GM21381 (cell line): ENCODE measurements at regions not wholly inside any gene's neighbourhood (a gene's known extent, or its start where the extent isn't known, plus 50 kb on each side); places are given as distances from the start of the nearest gene placed in this dataset.

Experiments used
- ATAC-seq: cut with Tn5 transposase; IDR thresholded peaks from one replicate; pipeline ENCODE4 v1.9.1; 2021; ENCODE audit warnings: mild to moderate bottlenecking, moderate library complexity; ENCODE audit not compliant: unreplicated experiment

DNA sequence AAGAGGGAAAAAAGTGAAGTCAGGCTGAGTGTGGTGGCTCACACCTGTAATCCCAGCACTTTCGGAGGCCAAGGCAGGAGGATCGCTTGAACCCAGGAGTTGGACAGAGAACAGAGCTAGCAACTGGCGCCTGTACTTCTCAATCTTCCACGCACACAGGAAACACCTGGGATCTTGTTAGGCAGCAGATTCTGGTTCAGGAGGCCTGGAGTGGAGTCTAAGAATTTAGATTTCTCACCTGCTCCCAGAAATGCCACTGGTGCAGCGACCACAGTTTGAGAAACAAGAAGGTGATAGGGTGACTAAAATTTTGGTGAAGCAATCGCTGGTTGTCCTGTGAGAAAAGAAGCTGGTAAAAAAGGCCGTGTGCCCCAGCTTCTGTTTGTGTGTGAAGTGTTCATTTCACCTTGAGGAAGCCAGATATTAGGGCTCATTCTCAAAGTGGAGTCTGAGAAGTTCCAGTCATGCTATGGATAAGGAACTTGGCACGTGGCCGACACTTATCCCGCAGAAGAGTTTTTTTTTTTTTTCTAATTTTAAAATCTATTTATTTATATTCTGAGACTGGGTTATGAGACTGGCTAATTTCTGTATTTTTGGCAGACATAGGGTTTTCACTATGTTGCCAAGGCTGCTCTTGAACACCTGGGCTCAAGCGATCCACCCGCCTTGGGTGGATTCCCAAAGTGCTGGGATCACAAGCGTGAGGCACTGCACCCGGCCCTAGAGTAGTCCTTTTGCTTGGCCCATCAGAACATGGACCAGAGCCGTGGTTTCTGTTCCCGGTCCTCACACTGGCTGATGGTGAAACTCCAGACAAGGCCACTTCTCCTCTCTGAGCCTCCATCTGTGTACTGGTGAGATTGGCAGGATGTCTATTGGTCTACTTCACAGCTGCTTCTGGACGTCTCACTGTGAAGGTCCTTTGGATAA, 324.6 kb upstream of the PROK2 start:
- ATAC-seq: no peak

DNA sequence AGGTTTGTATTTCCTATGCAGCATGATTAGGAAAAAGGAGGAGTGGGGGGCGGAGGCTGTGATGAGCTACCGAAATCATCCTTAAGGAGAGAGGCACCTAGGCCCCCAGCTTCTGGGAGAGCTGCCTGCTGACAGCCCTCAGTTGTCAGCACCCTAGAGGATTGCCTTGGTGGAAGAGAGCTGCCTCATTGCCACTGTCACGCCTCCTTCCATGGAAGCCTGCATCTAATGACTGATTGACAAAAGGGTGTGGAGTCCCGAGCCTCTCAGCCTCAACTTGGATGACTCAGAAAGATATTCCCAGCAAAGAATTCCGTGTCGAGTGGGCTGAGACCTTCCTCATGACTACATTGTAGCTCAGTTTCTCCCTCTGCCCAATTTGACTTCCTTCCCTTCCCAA, 320.4 kb upstream of the PROK2 start:
- ATAC-seq: no peak

DNA sequence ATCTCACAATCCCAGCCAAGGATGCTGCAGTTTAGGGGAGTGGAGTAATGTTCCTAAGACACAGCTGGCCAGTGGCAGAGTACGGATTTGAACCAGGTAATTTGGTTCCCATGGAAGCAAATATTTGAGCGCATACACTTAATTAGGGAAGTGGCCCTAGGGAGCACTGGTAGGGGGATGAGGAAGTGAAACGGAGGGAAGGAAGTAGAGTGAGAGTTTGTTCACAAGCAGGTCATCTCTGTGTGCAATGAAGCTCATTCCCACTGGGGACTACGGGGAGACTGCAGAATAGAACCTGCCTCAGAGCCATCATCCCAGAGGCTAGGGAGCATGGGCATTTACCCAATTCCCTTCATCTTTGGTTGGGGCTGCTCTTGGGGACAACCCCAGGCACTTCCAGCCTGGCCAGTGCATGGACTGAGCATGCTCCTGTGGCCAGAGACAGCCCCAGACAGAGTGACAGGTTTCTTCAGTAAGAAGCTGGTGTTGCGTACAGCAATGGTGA, 317.2 kb upstream of the PROK2 start:
- peak; percentile 59 for ATAC-seq

DNA sequence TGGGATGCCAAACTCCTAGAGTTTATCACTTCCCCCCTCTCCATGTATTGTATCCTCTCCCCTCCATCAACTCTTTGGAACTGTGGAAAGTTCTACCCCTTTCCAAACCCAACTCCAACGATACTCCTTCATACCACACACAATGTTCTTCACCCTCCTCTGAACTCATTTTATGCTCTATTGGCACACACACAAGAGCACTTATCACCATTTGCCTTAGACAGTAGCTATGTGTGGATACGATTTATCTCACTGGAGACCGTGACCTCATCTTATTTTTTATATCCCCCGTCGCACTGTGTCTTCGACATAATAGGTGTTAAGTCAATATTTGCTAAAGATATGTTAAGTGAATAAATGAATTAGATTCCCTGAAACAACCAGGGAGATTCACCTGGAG, 316.5 kb upstream of the PROK2 start:
- no peak for ATAC-seq

DNA sequence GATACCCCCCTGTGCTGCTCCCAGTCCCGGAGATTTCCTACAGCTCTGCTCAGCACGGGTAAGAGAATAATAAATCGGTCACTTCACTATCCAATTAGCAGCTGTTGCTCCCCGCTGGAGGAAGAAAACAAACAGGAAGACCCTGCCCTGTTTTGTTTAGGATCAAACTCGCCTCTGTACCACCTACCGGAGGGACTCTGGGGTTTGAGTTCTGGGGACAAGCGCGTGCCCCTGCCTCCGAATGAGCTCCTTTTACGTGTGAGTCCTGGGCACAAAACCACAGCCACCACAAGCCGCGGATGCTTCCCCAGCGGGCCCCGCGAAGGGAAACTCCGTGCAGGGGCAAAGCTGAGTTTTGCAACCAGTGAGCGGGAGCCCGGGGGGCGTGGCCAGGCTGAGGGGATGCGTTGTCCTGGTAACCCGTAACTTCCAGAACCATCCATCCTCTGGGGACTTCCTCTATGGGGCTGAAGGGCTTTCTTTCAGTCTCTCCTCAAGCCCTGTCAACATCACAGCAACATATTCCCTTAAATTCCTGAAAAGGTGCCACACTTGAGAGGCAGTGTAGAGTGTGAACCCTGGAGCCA, 315.7 kb upstream of the PROK2 start:
- ATAC-seq: peak; percentile 62

DNA sequence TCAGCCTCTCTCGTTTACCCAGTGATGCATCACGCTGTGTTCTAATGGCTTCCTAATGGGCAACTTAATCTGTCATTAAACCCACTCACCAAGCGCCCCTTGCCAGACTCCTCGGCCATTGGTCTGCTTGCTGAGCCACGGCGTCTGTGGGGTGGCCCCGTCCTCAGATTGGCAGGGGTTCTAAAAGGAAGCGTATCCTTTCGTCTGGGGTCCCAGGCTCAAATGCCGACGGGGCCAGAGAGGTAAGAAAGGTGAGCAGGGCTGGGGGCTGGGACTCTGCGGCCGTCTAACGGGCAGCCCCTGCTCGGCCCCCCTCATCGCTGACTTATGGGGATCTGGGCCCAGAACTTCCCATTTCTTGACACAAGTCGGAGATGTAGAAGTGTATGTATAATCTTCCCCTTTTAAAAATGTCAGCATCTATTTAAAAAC, 315.1 kb upstream of the PROK2 start:
- ATAC-seq: no peak

GRCh38 chr3:72099326-72100079, 314.6 kb upstream of the PROK2 start:
- ATAC-seq: no peak

GRCh38 chr3:72097053-72097452, 312.1 kb upstream of the PROK2 start:
- no peak for ATAC-seq

GRCh38 chr3:72095521-72095920, 310.6 kb upstream of the PROK2 start:
- no peak for ATAC-seq

GRCh38 chr3:72093992-72094334, 309.0 kb upstream of the PROK2 start:
- ATAC-seq: no peak

GRCh38 chr3:72093270-72093991, 308.5 kb upstream of the PROK2 start:
- ATAC-seq: no peak

DNA sequence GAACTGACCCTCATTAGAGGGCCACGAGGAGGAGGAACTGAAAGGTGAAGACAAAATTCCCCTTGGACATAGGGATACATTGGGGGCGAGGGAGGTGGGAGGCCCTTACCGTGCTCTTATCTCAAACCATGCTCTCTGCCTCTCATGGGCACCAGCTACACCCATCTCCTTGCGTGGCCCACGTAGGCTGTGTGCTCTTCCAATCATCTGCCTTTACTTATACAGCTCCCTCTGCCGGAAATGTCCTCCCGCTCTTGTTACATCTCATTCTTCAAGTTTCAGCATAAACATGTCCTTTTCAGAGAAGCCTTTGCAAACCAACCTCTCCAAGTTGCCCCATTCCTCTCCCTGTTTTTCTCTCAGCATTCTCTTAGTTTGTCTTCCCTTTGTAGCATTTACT, 307.8 kb upstream of the PROK2 start:
- no peak for ATAC-seq

GRCh38 chr3:72088486-72089025, 303.6 kb upstream of the PROK2 start:
- ATAC-seq: no peak

GRCh38 chr3:72087420-72087819, 302.5 kb upstream of the PROK2 start:
- no peak for ATAC-seq

- no peak for ATAC-seq
These were observed 301.8 kb upstream of the PROK2 start for GRCh38 chr3:72086743-72087087.

DNA sequence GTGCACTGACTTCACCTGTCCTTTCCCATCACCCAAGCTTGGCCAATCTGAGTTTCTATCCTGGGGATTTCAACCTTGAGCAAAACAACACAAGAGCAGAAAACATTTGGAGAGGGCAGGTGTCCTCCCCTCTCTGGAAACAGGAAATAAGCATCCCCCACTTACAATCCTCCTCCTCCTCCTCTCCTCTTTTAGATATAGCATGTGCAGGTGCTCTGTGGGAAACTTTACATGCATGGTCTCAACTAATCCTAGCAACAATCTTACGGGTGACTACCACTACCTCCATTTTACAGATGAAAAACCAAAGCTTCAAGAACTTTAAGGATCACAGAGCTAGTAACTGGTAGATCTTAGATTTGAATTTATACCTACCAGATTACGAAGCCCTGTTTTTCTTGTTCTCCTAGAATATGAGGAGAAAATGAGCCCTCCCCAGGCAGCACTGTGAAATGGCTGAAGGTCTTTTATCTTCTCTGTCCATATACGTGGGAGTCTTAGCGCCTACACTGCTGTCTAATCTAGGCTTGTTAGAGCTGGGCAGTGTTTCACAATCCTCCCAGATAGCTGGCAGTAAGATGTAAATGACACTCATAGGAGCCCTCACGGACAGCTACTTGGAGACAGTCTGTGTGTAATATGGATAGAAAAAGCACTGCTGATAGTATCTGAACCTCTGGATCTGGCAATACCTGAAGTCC, 301.2 kb upstream of the PROK2 start:
- ATAC-seq: no peak

- ATAC-seq: no peak
These were observed 300.1 kb upstream of the PROK2 start for GRCh38 chr3:72085036-72085435.

- ATAC-seq: no peak
These were observed 298.0 kb upstream of the PROK2 start for GRCh38 chr3:72082776-72083462.

DNA sequence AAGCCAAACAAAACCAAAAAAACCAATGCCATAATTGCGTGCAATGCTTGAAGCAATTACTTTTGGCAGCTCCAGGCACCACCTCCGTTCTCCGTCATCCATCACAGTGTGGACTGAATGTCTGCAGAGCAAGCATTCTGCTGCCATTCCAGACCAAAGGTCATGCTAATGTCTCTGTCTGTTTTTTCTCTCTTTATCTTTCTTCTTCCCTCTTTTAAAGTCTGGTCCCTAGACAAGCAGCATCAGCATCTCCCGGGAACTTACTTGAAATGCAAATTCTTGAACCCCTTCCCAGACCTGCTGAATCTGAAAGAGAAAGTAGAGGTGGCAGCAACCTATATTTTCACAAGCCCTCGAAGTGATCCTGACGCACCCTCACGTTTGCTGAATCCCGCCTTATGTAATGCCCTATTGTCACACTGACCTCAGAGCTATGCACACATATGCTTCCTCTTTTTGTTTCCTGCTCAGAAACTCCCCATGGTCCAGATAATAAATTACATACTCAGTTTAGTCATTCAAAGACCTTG, 297.3 kb upstream of the PROK2 start:
- ATAC-seq: peak; percentile 53
